Caki2 (cell line): ENCODE measurements at regions not wholly inside any gene's neighbourhood (a gene's known extent, or its start where the extent isn't known, plus 50 kb on each side); places are given as distances from the start of the nearest gene placed in this dataset.

Experiments used
- DNase-seq: peaks from one replicate; pipeline ENCODE4 v3.0.0-alpha.2; 2015; ENCODE audit warnings: low read depth
- in situ Hi-C: cut with HindIII; loops from 2 replicates; pipeline ENCODE4 v1.10.0; 2016; ENCODE audit warnings: low sequenced_read_pairs, low pct_unique_long_range_greater_than_20kb, mixed read lengths

DNA sequence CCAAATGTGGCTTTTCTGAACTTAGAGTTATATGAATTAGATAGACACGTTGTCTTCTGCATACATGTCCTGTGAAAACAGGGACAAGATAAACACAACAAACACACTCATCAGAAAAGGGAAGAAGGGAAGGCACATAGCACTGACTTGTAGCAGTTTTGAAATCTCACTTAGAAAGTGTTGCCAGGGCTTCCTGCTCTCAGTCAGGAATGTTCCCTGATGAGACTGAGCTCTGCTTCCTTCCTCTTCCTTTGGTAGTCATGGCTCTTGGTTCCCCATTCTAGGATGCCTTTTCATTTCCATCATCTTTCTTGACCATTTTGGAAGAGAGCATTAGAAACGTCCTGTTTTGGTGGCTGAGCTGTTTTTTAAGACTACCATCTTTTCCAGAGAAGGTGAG, 233.8 kb upstream of the LYZL1 start:
- in situ Hi-C loops, result no loop called here
- no peak for DNase-seq

DNA sequence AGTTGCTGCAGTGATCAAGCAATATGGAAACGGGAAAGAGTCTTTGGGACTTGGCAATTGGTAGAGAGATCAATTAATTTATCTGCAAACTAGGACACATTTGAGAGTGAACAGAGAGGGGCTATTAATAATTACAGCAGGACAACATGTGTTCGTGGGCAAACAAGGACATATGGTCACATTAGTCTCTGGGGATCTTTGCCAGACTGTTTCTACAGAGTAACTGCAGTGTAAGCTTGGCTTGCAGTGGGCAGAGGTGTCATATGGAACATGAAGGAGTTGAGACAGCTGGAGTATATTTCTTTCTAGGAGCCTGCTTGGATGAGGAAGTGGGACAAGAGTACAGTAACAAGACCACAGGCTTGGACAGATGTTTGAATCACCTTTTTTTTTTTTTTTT, 232.1 kb upstream of the LYZL1 start:
- in situ Hi-C loops, result no loop called here
- no peak for DNase-seq

DNA sequence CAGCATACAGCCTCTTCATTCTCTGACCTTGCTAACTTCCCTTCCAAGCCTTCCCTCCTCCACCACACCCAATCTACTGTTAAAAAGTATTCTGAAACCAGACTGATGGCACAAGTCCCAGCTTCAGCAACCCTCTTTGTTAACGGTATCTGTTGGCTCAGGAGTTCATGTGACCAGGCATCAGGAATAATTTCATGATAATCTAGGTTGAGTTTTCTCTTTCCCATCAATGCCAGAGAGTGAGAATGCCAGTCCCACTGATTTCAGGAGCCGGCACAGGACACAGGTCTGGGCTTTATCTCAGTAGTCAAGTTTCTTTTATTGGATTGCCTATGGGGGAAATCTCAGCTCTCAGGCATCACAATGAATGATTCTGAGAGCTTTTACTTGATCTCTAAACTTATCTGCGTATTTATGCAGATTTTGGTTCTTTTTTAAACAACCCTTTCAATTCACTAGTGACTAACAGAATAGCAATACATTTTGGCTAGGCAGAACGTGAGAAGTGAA, 231.0 kb upstream of the LYZL1 start:
- DNase-seq, result no peak
- in situ Hi-C loops, result no loop called here

DNA sequence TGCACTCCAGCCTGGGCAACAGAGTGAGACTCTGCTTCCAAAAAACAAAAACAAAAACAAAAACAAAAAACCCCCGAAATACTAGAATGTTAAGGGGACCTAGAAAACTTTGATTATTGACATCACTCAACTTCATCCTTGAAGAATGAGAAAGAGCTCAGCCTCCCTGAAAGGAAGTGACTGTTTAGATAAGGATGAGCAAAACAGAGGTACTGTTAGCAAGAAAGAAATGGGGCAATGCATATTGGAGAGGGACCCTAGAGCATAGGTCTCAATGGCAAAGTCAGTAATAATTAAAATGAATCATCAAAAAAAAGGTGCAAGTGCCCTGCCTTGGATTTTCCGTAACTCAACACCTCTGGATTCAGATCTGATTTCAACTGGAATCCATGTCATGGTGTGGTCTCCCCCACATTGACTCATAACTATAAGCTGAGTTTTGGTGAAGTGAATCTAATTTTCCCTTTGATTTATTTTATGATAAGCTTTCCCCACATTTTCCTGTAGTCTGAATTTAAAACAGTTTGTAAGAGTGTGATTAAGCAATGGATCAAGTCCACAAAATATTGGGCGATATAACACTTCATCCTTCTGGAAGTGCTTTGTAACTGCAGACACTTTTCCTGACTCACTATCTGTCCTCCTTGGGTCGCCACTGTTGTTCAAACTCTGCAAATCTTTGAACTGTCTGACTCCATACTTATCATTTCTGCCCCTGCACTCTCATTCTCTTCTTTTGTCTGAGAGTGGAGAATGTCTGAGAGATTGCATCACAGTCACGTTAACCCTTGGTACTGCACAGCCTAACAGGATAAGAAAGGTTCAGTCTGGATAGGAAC, 224.8 kb upstream of the LYZL1 start:
- in situ Hi-C loops, result no loop called here
- no peak for DNase-seq

DNA sequence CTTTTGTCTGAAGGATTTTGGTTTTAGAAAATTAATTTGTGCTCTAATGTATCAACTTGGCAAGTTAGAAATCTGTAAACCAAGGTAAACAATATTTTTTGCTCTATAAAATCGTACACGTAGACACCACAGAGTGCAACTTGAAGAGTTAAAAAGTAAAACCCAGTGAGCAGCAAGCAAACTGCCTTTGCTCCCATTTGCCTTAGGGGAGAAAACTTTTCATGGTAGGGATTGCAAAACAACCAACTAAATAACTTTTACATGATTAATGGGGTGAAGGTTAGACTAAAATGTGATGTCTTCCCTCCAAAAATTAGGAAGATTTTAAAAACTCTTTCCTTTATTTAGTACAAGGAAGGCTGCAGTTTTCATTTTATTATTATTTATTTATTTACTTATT, 224.2 kb upstream of the LYZL1 start:
- in situ Hi-C loops, result no loop called here

DNA sequence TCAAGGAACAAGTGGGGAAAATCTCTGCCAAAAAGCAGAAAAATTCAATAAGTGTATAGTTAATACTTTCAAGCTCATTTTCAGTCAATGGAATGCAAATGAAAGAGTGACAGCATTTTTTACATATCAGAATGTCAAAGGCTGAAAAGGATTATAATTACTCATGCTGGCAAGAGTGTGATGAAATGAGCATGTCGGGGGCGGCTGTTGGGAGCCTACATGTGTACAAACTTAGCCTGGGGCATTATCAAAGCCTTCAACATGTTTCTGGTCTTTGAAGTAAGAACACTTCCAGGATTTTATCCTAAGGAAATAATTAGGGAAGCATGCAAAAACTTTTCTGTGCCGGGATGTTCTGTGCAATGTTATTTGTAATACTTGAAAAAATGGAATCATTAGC, 221.7 kb upstream of the LYZL1 start:
- in situ Hi-C loops, result no loop called here
- no peak for DNase-seq

More for the DNA sequence above, 224.2 kb upstream of the LYZL1 start:
- DNase-seq, result no peak

DNA sequence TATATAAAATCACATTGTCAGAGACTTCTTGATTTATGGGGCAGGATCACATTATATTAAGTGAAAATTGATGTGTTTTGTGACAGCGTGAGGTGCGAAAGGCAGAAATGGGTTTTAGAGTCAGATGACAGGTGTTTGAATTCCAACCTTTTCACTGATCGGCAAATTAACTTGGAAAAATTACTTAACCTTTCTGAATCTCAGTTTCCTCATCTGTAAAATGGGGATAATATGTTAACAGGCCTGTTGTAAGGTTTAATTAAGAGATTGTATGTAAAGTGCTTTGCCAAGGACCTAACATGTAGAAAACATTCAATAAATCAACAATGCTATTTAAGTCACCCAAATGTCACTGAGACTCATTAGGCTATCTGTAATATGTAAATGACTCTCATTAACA, 221.2 kb upstream of the LYZL1 start:
- DNase-seq, result no peak
- in situ Hi-C loops, result no loop called here

DNA sequence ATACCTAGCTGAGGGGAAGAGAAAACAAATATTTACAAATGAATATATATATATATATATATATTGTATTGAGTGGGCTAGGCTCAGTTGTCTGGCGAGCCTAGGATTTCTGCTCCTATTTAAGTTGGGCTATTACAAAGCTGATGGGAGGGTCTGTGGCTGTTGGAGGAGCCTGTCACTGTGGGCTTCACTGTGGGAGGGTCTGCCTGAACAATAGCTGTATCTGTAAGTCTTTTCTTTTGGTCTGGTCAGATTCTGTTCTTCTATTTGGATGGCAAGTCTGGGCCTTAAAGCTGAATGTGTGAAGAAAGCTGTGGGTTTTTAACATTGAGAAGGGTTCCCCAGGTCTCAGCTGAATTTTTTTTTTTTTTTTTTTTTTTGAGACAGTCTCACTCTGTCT, 220.6 kb upstream of the LYZL1 start:
- no peak for DNase-seq
- in situ Hi-C loops, result no loop called here

DNA sequence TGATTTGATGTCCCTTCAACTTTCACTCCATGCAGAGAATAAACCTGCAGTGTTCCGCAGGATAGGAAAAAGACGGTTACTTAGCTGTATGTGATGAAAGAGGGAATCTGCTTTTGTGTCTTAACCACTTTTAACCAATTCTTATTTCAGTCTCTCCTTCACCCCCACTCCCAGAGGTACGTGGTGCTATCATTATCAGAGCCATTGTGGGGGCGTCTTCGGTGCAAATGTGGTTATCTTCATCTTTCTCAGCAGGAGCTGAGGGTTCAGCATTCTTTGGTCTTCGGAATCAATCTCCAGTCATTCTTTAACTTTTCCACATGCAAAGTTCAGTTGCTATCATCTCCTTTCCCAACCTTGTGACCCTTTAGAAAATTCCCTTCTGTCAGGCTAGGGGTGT, 219.9 kb upstream of the LYZL1 start:
- in situ Hi-C loops, result no loop called here

DNA sequence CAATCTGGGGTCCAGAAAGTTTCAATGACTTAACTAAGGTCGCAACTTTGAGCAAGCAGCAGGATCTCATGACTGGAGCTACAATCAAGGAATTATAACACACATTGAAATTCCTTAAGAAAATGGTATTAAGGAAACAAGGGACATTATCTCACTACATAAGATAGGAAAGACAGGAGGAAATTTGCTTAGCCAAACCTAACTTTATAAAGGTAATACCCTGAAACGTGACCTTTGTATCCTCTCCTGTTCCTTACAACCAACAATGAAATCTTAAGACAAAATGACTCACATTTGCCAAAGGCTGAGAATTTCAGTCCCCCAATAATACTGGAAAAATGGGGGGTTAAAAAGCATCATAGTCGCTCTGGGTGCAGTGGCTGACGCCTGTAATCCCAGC, 218.9 kb upstream of the LYZL1 start:
- in situ Hi-C loops, result no loop called here

More for the DNA sequence above, 219.9 kb upstream of the LYZL1 start:
- DNase-seq, result no peak

DNA sequence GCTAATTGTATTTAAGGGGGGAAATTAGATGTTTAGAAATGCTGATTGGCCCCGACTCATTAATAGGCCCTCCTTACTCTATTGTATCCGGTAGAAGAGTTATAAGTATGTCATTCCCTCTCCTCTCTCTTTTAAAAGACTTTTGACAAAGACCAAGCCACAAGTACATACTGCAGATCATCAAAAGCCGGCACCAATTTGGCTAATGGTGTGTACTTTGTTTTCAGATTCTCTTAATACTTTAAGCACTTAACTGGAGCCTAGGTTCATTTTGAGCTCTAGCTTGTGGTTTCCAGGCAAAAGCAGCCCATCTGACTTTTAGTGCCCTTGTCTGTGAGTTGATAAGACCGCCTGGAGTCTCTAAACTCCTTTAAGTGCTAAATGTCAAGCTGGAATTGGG, 210.0 kb upstream of the LYZL1 start:
- no peak for DNase-seq
- in situ Hi-C loops, result no loop called here

More for the DNA sequence above, 218.9 kb upstream of the LYZL1 start:
- no peak for DNase-seq

DNA sequence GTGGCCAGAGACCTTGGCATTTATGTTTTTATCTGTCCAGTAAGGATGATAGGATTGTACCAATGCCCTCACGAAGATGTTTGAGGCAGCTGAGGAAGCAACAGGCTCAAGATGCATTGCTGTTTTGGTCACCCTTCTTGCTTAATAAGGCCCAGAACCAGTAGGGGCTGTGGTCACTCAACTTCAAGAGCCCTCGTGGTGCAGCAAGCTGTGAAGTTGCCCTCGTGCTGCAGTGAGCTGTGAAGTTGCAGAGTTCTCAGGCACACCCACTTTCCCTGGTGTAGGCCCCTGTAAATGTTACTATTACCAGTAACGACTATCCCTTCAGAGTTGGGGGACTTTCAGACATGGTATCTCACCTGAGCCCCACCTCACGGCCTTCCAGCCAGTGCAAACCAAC, 207.6 kb upstream of the LYZL1 start:
- in situ Hi-C loops, result no loop called here
- DNase-seq, result no peak

DNA sequence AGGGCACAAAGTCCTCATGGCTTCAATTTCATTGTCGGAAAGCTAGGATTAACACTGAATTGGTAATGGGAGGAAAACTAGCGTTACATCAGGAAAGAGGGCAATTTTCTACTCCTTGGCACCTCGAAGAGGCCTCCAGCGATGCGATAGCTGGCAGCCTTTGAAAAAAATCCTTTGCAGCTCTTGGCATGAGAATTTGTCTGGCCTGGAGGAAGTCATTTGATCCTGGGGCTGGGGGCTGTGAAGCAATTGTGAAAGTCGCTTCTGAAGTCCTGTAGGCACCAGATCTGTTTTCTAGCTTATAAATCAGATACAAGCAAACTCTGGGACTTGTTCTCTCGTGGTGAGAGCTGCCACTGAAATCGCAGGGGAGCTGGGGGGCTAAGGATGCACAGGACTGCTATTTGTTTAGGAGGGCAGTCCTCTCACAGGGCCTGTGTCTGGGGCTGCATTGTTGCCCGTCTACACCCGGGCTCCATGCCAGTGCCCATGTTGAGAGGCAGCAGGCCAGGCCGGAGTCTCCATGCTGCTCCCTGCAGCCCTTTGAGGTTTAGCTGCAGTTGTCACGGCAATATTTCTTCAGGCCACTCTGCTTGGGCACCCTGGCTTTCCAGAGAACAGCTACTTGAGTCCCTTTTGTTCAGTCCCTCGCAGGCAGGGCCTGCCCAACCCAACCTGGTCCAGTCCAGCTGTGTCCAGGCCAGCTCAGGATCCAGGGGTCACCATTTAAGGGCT, 206.8 kb upstream of the LYZL1 start:
- in situ Hi-C loops, result no loop called here
- DNase-seq, result no peak

DNA sequence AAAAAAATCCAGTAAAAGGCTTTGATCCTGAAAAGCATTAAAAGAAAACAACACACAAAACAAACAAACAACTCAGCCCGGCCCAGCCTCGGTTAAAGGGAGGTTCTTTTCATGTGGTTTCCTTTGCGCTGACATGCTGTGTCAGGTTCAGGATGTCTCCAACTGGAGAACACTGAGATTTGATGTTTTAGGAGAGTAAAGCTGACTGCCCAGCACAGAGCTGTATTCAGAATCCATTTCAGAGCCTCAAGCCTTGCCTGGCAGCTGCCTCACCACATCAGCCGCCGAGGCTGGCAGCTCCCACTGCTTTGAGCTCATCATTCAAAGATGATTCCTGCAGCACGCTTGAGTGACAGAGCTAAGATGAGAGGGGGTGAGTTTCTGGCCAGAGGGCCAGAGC, 205.8 kb upstream of the LYZL1 start:
- in situ Hi-C loops, result no loop called here
- DNase-seq, result no peak

DNA sequence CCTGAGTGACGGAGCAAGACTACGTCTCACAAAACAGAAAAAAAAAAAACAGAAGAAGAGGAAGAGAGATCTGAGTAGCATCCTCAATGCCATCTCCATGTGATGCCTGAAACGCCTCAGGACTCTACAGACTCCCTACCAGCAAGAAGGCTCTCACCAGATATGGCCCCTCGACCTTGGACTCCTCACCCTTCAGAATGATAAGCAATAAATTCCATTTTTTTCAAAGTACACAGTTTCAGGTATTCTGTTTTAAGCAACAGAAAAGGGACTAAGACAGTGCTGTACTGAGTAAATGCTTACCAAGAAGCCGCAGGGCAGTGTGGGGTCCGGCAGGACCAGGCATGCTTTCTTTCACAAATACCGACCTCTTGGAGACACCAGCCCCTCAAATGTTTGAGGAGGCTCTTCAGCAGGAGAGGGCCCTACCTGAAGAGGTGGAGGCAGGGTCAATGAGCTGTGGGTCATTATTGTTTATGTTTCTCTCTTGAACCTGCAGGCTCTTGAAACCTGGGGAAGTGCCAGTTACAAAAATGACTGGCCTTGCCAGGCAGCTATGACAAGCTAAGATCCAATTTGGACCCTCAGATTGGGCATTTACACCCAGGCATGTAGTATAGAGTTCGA, 204.1 kb upstream of the LYZL1 start:
- in situ Hi-C loops, result no loop called here

DNA sequence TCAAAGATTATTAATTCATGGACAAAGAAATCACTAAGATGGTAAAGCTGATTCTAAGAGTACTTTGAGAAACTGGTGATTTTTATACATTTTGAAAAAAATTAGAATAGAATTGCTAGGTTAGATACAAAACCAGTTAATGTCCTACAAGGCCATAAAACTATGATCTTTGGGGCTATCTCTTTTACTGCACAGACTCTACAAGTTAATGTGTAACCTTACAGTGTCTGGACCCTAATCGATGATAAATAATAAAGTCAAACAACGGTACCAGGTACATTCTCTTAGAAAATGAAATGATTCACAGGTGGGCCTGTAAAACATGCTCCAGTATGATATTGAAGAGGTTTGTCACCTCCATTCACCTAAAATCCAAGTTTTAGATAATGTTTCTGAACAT, 199.8 kb upstream of the LYZL1 start:
- DNase-seq, result no peak
- in situ Hi-C loops, result no loop called here

More for the DNA sequence above, 204.1 kb upstream of the LYZL1 start:
- DNase-seq, result no peak

DNA sequence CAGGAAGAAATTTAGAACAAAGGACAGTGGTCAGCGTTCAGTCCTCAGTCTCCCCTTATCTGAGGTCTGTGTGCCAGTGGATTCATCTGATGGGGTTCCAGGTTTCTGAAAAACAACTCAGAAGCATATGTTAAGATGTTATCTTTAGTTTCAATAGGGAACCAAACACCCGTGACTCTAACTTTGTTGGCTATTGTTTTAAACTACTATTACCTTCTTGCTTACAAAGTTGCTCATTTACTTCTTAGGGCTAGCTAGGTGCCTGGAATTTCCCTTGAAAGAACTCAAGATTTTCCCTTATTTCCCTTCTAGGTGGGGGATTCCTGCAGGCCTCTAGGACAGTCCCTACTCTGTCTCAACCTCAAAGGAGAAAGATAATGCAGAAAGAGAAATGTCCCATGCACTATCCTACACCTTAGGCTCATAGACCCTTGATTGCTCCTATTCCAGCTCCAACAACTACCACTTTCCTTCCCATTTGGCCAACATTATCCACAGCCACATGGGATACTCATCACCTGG, 192.5 kb upstream of the LYZL1 start:
- DNase-seq, result no peak
- in situ Hi-C loops, result no loop called here

DNA sequence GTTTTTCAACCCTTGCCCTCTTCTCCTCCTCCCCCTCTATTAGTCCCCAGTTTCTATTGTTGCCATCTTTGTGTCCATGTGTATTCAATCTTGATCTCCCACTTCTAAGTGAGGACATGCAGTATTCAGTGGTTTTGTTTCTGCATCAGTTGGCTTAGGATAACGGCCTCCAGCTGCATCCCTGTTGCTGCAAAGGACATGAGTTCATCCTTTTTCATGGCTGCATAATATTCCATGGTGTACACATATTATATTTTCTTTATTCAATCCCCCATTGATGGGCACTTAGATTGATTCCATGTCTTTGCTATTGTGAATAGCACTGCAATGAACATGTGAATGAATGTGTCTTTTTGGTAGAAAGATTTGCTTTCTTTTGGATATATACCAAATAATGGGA, 190.4 kb upstream of the LYZL1 start:
- no peak for DNase-seq
- in situ Hi-C loops, result no loop called here

DNA sequence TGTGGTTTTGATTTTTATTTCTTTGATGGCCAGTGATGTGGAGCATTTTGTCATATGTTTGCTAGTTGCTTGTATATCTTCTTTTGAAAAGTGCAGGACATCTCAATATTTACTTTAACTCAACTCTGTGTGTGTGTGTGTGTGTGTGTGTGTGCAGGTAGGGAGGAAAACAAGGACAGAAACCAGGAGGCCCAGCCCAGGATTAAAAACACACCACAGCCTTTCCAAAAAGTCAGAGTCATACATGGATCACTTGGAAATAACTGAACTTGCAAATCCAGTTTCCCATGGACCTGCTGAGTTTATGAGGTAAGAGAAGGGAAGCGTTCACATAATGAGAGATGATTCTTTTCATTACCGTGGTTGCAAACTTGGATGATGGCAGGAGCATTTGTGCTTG, 189.9 kb upstream of the LYZL1 start:
- DNase-seq, result peak; percentile 52
- in situ Hi-C loops, result no loop called here
